HG02798 (cell line): ENCODE measurements at regions not wholly inside any gene's neighbourhood (a gene's known extent, or its start where the extent isn't known, plus 50 kb on each side); places are given as distances from the start of the nearest gene placed in this dataset.
"Not testable (repeated sequence)": the region's sequence is repeated elsewhere in the genome, so short reads cannot be mapped to it uniquely, and the experiment has no call there.

Source experiments
- ATAC-seq: cut with Tn5 transposase; IDR thresholded peaks from one replicate; pipeline ENCODE4 v1.9.1; 2021; ENCODE audit warnings: mild to moderate bottlenecking; ENCODE audit not compliant: unreplicated experiment, poor library complexity

- no peak for ATAC-seq
Measured at GRCh38 chr10:84838851-84839250, 510.5 kb downstream of the CCSER2 start.

GRCh38 chr10:84842593-84842992 is 514.2 kb downstream of the CCSER2 start:
- no peak for ATAC-seq

GRCh38 chr10:84844461-84844860 is 516.1 kb downstream of the CCSER2 start:
- ATAC-seq: no peak

- ATAC-seq: peak; percentile 44
Measured at GRCh38 chr10:84845628-84846261, 517.4 kb downstream of the CCSER2 start.

DNA sequence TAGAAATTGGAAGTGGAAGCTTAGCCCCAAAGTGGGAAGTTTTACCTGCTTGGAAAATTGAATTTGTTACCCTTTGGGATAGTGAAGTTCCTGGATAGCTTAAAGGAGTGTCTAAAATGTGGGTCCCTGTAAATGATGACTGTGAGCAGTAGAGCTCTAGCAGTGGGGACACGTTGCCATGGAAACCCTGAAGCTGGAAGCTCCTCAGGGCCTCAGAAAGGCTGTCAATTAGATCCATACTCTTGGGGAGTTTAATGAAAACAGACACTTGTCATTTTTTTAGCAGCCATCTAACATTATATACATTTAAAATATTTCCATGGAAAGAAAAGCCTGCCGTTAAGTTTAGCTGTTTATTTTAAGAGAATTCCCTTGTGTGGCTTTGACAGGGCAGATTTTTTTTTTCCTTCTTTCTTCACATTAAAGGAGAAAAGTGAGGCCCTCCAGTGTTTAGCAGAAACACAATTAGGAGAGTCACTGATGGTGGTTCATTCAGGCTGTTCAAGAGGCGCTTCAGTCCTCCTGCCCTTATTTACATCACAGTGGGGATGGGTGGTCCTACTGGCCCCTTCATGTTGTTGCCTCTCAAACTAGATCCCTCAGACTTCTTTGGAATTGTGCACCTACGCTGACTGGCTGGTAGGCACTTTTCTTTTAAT is 518.4 kb downstream of the CCSER2 start:
- no peak for ATAC-seq

DNA sequence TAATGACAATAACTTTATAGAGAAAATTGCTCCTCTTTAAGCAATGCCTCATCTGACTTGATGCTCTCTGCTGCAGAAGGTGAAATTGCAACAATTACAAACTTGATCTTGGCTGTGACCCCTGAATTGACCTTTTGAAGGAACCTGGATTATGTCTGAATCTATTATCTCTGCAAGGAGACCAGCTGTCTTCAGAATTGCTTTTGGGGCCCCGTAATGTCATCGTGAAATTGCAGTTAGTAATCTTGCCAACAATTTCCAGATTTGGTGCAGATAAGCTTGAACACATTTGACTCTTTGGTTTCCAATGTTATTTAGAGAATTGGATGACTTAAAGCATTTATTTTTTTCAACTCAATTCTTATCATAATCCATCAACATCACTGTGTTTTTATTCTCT is 520.6 kb downstream of the CCSER2 start:
- ATAC-seq: no peak

DNA sequence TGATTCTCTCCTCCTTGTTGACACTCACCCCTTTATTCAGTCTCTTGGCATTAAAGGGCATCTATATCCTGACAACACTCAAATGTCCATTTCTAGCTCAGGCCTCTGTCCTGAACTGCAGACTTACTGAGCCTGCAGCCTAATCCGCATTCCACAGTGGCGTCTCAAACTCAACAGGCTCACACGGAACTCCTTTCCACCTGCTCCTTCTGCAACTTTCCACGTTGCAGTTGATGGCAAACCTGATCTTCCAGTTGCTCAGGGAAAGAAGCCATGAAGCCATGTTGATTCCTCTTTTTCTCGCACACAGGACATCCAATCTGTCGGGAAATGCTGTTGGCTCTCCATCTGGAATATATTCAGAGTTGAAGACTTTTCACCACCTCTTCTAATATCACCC is 522.4 kb downstream of the CCSER2 start:
- no peak for ATAC-seq

- no peak for ATAC-seq
Measured at GRCh38 chr10:84854439-84854838, 526.0 kb downstream of the CCSER2 start.

- no peak for ATAC-seq
Measured at GRCh38 chr10:84860855-84861254, 532.5 kb downstream of the CCSER2 start.

- ATAC-seq: no peak
Measured at GRCh38 chr10:84862551-84862950, 534.2 kb downstream of the CCSER2 start.

- ATAC-seq: no peak
Measured at GRCh38 chr10:84863675-84864074, 535.3 kb downstream of the CCSER2 start.

- no peak for ATAC-seq
Measured at GRCh38 chr10:84876116-84876999, 548.0 kb downstream of the CCSER2 start.

DNA sequence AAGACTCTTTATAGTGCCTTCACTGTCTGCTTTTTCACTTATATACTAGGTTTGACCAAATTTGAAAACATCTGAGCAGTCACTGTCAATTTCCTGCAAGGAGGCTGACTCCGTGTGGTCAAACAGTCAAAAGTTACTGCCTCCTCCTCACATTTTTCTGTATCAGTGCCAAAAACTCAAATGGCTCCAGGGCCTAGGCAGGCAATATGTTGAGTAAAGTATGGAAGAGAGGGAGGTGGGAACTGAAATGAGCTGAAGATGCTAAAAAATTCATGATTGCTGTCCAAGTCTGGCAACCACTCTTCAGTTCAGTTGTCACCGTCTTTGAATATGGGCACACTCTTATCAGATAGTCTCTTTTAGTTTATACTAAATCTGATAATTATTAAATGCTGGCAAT is 551.6 kb downstream of the CCSER2 start:
- no peak for ATAC-seq

GRCh38 chr10:84881696-84882095 is 553.3 kb downstream of the CCSER2 start:
- ATAC-seq: not testable (repeated sequence)

GRCh38 chr10:84890706-84891105 is 562.3 kb downstream of the CCSER2 start:
- ATAC-seq: no peak

- no peak for ATAC-seq
Measured at GRCh38 chr10:84891631-84892030, 563.2 kb downstream of the CCSER2 start.

GRCh38 chr10:84895541-84895940 is 567.2 kb downstream of the CCSER2 start:
- ATAC-seq: no peak

DNA sequence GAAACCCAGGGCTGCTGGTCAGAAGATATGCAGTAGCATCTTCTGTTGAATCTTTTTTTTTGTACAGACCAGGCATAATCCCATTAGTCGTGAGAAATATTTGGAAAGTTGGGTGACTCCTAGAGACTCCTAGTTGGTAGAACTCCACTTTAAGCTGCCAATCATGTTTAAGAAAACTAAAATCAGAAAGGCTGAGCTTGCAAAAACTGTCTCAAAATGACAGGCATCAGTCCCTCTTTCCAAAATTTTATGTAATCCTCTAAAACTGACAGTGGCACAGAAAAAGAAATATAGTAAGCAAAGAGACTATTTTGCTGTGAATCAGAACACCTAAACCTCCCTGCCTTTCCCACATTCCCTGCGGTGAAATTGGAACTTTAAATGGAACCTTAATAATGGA is 568.5 kb downstream of the CCSER2 start:
- ATAC-seq: no peak

- ATAC-seq: no peak
Measured at GRCh38 chr10:84899268-84899667, 570.9 kb downstream of the CCSER2 start.

- ATAC-seq: no peak
Measured at GRCh38 chr10:84900141-84900540, 571.8 kb downstream of the CCSER2 start.

- no peak for ATAC-seq
Measured at GRCh38 chr10:84901885-84902284, 573.5 kb downstream of the CCSER2 start.
